H1 (cell line): ENCODE measurements at regions not wholly inside any gene's neighbourhood (a gene's known extent, or its start where the extent isn't known, plus 50 kb on each side); places are given as distances from the start of the nearest gene placed in this dataset.

Experiments used
- CTCF ChIA-PET: fragments of 300-600 bp; sonication (Branson Sonifier 250); formaldehyde crosslinking; loops from one replicate; lab custom pipeline; 2021; ENCODE audit not compliant: partially characterized antibody; lab: Charles Lee
- POLR2A ChIA-PET: fragments of 300-600 bp; sonication (Branson Sonifier 250); formaldehyde crosslinking; loops from one replicate; lab custom pipeline; 2021; ENCODE audit warnings: inconsistent platforms; ENCODE audit not compliant: partially characterized antibody; lab: Charles Lee
- DNase-seq, 2 experiments: peaks; one replicate each; pipeline versions ENCODE4 v3.0.0 to v3.0.0-alpha.2; 2010 to 2022; ENCODE audit warnings: low spot score in 2 of 2, low read depth in 1 of 2, mixed read lengths in 1 of 2
- FAIRE-seq: peaks from 2 replicates; lab custom pipeline; 2011; peaks lifted over from hg19 to GRCh38; lab: Jason Lieb, UNC
- H2AFZ ChIP-seq: 2 replicates; pipeline ENCODE4 v1.8.1; 2012; ENCODE audit warnings: low read length, inconsistent platforms
- H2AK5ac ChIP-seq: 2 replicates; pipeline ENCODE4 v1.6.1; 2013; ENCODE audit warnings: low read depth, low read length
- H2BK120ac ChIP-seq: replicated peaks from 2 replicates; pipeline ENCODE3; 2013; ENCODE audit warnings: low read depth, low read length, inconsistent platforms
- H2BK12ac ChIP-seq: 2 replicates; pipeline ENCODE4 v1.6.1; 2013; ENCODE audit warnings: low read depth, low read length
- H2BK15ac ChIP-seq: 2 replicates; pipeline ENCODE4 v1.6.1; 2013; ENCODE audit warnings: low read length
- H2BK20ac ChIP-seq: 2 replicates; pipeline ENCODE4 v1.6.1; 2013; ENCODE audit warnings: low read length
- H2BK5ac ChIP-seq: 2 replicates; pipeline ENCODE4 v1.6.1; 2013; ENCODE audit warnings: low read depth, low read length
- H3K14ac ChIP-seq: 2 replicates; pipeline ENCODE4 v1.6.1; 2013; ENCODE audit warnings: inconsistent platforms; ENCODE audit not compliant: insufficient read length
- H3K18ac ChIP-seq: 2 replicates; pipeline ENCODE4 v1.6.1; 2013; ENCODE audit warnings: low read length; ENCODE audit errors: extremely low read depth
- H3K23ac ChIP-seq: 2 replicates; pipeline ENCODE4 v1.6.1; 2013; ENCODE audit warnings: inconsistent platforms; ENCODE audit not compliant: insufficient read length
- H3K23me2 ChIP-seq: 2 replicates; pipeline ENCODE4 v1.6.1; 2013; ENCODE audit warnings: low read depth, low read length
- H3K27ac ChIP-seq: 2 replicates; pipeline ENCODE4 v1.6.1; 2011; ENCODE audit warnings: low read depth, low read length, inconsistent platforms
- H3K27me3 ChIP-seq, 4 experiments: replicated peaks in 1 of 4; 1 replicate in 1 of 4; 2 replicates in 3 of 4; pipeline versions ENCODE4 v1.6.1 to v1.8.1; 2011 to 2013; ENCODE audit warnings: low read length in 3 of 4, mild to moderate bottlenecking in 3 of 4, inconsistent platforms in 2 of 4, mixed read lengths in 2 of 4, moderate library complexity in 1 of 4; ENCODE audit not compliant: control insufficient read depth in 3 of 4, insufficient read depth in 3 of 4; ENCODE audit errors: extremely low read depth in 1 of 4
- H3K36me3 ChIP-seq, 4 experiments: 2 replicates each; pipeline versions ENCODE4 v1.6.1 to v1.8.1; 2011 to 2013; ENCODE audit warnings: mild to moderate bottlenecking in 4 of 4, low read length in 3 of 4, moderate library complexity in 2 of 4, control low read depth in 1 of 4, inconsistent platforms in 1 of 4; ENCODE audit not compliant: insufficient read depth in 4 of 4, control insufficient read depth in 2 of 4
- H3K4ac ChIP-seq: replicated peaks from 2 replicates; pipeline ENCODE3; 2013; ENCODE audit warnings: low read length, low read depth, mixed read lengths, inconsistent platforms; ENCODE audit not compliant: insufficient read length
- H3K4me1 ChIP-seq, 4 experiments: replicated peaks in 1 of 4; 1 replicate in 1 of 4; 2 replicates in 3 of 4; pipeline versions ENCODE4 v1.6.1 to v1.8.1; 2011 to 2013; ENCODE audit warnings: low read length in 3 of 4, inconsistent platforms in 2 of 4, mixed read lengths in 1 of 4; ENCODE audit not compliant: insufficient read depth in 4 of 4, control insufficient read depth in 3 of 4
- H3K4me2 ChIP-seq, 2 experiments: 2 replicates each; pipeline versions ENCODE4 v1.6.1 to v1.8.1; 2011 to 2013; ENCODE audit warnings: low read depth in 2 of 2, low read length in 2 of 2, control low read depth in 1 of 2, inconsistent platforms in 1 of 2, mild to moderate bottlenecking in 1 of 2; ENCODE audit not compliant: insufficient read depth in 1 of 2
- H3K4me3 ChIP-seq, 4 experiments: fragments of 200-600, 300-600 bp in 1 of 4; sonication (generic), shearing (Covaris generic), sonication (Bioruptor Twin) in 1 of 4; 2 replicates each; pipeline versions ENCODE4 v1.5.1 to v1.8.1; 2011 to 2016; ENCODE audit warnings: low read length in 4 of 4, low read depth in 3 of 4, control low read depth in 2 of 4, inconsistent platforms in 2 of 4, mild to moderate bottlenecking in 2 of 4, mixed read lengths in 1 of 4, moderate library complexity in 1 of 4; ENCODE audit not compliant: insufficient read depth in 2 of 4; ENCODE audit errors: extremely low read depth in 1 of 4
- H3K56ac ChIP-seq: replicated peaks from 2 replicates; pipeline ENCODE3; 2013; ENCODE audit warnings: low read depth, mild to moderate bottlenecking, mixed read lengths, low read length, inconsistent platforms; ENCODE audit not compliant: insufficient read length
- H3K79me1 ChIP-seq: 2 replicates; pipeline ENCODE4 v1.6.1; 2013; ENCODE audit warnings: low read depth, low read length, control low read depth
- H3K79me2 ChIP-seq, 2 experiments: 2 replicates each; pipeline versions ENCODE4 v1.6.1 to v1.8.1; 2012 to 2013; ENCODE audit warnings: low read length in 2 of 2, mild to moderate bottlenecking in 2 of 2, inconsistent platforms in 1 of 2; ENCODE audit not compliant: insufficient read depth in 2 of 2, control insufficient read depth in 1 of 2
- H3K9ac ChIP-seq, 4 experiments: replicated peaks in 1 of 4; 1 replicate in 1 of 4; 2 replicates in 3 of 4; pipeline versions ENCODE4 v1.6.1 to v1.8.1; 2011 to 2013; ENCODE audit warnings: low read depth in 3 of 4, low read length in 3 of 4, control low read depth in 2 of 4, mild to moderate bottlenecking in 2 of 4, moderate library complexity in 2 of 4, inconsistent platforms in 1 of 4; ENCODE audit errors: extremely low read depth in 1 of 4
- H3K9me3 ChIP-seq, 2 experiments: 2 replicates each; pipeline versions ENCODE4 v1.6.1 to v1.8.1; 2012 to 2013; ENCODE audit warnings: mild to moderate bottlenecking in 2 of 2, moderate library complexity in 2 of 2, control low read depth in 1 of 2, inconsistent platforms in 1 of 2, low read depth in 1 of 2, low read length in 1 of 2, mixed read lengths in 1 of 2; ENCODE audit not compliant: insufficient read depth in 2 of 2
- H4K20me1 ChIP-seq, 2 experiments: replicated peaks in 1 of 2; 2 replicates each; pipeline versions ENCODE3 to v1.8.1; 2011 to 2013; ENCODE audit warnings: inconsistent platforms in 2 of 2, low read length in 2 of 2, mild to moderate bottlenecking in 1 of 2; ENCODE audit not compliant: insufficient read depth in 2 of 2, control insufficient read depth in 1 of 2
- H4K5ac ChIP-seq: 2 replicates; pipeline ENCODE4 v1.6.1; 2013; ENCODE audit warnings: low read length, low read depth, mixed read lengths, inconsistent platforms; ENCODE audit not compliant: insufficient read length
- H4K8ac ChIP-seq: 2 replicates; pipeline ENCODE4 v1.8.0; 2013; ENCODE audit warnings: mild to moderate bottlenecking, moderate library complexity, low read length, inconsistent platforms; ENCODE audit not compliant: insufficient read depth; ENCODE audit errors: extremely low read depth
- H4K91ac ChIP-seq: replicated peaks from 2 replicates; pipeline ENCODE3; 2013; ENCODE audit warnings: low read length, mixed read lengths, inconsistent platforms; ENCODE audit not compliant: insufficient read length
- ASH2L ChIP-seq: fragments of 200-600, 300-600 bp; sonication (generic); IDR thresholded peaks from one replicate; pipeline ENCODE4 v1.7.1; 2017; ENCODE audit warnings: low read length
- ATF2 ChIP-seq: IDR thresholded peaks from 2 replicates; pipeline ENCODE4 v1.6.1; 2012; ENCODE audit warnings: low read length, inconsistent platforms
- CBX8 ChIP-seq: fragments of 300-800, 300-1000 bp; sonication (generic); IDR thresholded peaks from 2 replicates; pipeline ENCODE4 v1.7.1; 2016; ENCODE audit warnings: low read depth, low read length, borderline replicate concordance
- CREB1 ChIP-seq: IDR thresholded peaks from 2 replicates; pipeline ENCODE4 v1.6.1; 2012; ENCODE audit warnings: inconsistent platforms
- CTBP2 ChIP-seq: IDR thresholded peaks from 2 replicates; pipeline ENCODE4 v1.7.0; 2011; ENCODE audit warnings: borderline replicate concordance, mild to moderate bottlenecking, moderate library complexity, mixed read lengths, low read length; ENCODE audit not compliant: insufficient read depth, insufficient read length
- EP300 ChIP-seq, 2 experiments: IDR thresholded peaks; 1 replicate in 1 of 2; 2 replicates in 1 of 2; pipeline ENCODE4 v1.6.1; 2011 to 2012; ENCODE audit warnings: low read depth in 2 of 2, low read length in 2 of 2, mild to moderate bottlenecking in 2 of 2, borderline replicate concordance in 1 of 2, inconsistent platforms in 1 of 2, moderate library complexity in 1 of 2
- NANOG ChIP-seq: IDR thresholded peaks from 2 replicates; pipeline ENCODE4 v1.6.1; 2011; ENCODE audit warnings: low read length, low read depth, mild to moderate bottlenecking, inconsistent platforms; ENCODE audit not compliant: insufficient read depth, poor library complexity, severe bottlenecking
- POLR2AphosphoS5 ChIP-seq: IDR thresholded peaks from 2 replicates; pipeline ENCODE4 v1.6.1; 2011; ENCODE audit warnings: low read depth, low read length
- POU5F1 ChIP-seq: IDR thresholded peaks from 2 replicates; pipeline ENCODE4 v1.6.1; 2011; ENCODE audit warnings: low read depth, mild to moderate bottlenecking, low read length, moderate library complexity
- TAF1 ChIP-seq: IDR thresholded peaks from 2 replicates; pipeline ENCODE4 v1.6.1; 2011; ENCODE audit warnings: mild to moderate bottlenecking, low read depth, low read length
- WGBS, 2 experiments: shearing (Covaris generic) in 1 of 2; methylation state at CpG; one replicate each; pipeline versions ENCODE4 v1.1.6 to v1.1.7; 2013 to 2015; ENCODE audit warnings: low lambda C conversion rate in 2 of 2, mixed read lengths in 2 of 2, inconsistent platforms in 1 of 2, low coverage in 1 of 2, missing lambda C conversion rate in 1 of 2; ENCODE audit not compliant: insufficient replicate concordance in 2 of 2, insufficient coverage in 1 of 2, insufficient read length in 1 of 2; ENCODE audit errors: extremely low coverage in 1 of 2, missing lambda C conversion rate in 1 of 2; 5-methylcytosine and 5-hydroxymethylcytosine counted together

GRCh38 chr12:34398366-34398705, 376.0 kb downstream of the ALG10 start:
- Histone ChIP-seq H3K4me2 (no peak overlapping the region), H3K27ac (no peak overlapping the region), H3K79me1 (no peaks in the 10 kb centered on the region), H2AFZ (no peak overlapping the region), H3K27me3 (no peaks in the 10 kb centered on the region), H3K9ac (no peak overlapping the region), H4K91ac (no peak overlapping the region), H4K5ac (no peak overlapping the region), H2BK120ac (no peak overlapping the region), H3K4me3 (no peak overlapping the region), H3K36me3 (no peaks in the 10 kb centered on the region), H2BK15ac (no peak overlapping the region), H3K9me3 (peaks cover 92 to 100% of the 10 kb centered on the region in 2 experiments), H2BK12ac (no peak overlapping the region), H3K4me1 (no peaks in the 10 kb centered on the region), H3K23ac (no peak overlapping the region), H2AK5ac (no peak overlapping the region), H4K8ac (no peak overlapping the region), H3K18ac (no peak overlapping the region), H2BK5ac (no peak overlapping the region), H3K56ac (no peak overlapping the region), H4K20me1 (no peaks in the 10 kb centered on the region), H3K23me2 (no peaks in the 10 kb centered on the region), H3K4ac (no peak overlapping the region), H2BK20ac (no peak overlapping the region), H3K14ac (no peak overlapping the region), H3K79me2 (no peaks in the 10 kb centered on the region)
- WGBS, 2 experiments: 55% methylated on average over 6 of the region's 16 CpGs; no CpG with 5 or more reads in 1 of the 2 experiments
- no peak for TF ChIP-seq EP300 (IDR thresholded peaks at IDR 0.05; ENCODE audit: borderline replicate concordance in 1 of 2, low read depth in 2 of 2, low read length in 2 of 2)
- no peak for TF ChIP-seq CTBP2
- TF ChIP-seq CBX8: no peak
- no peak for TF ChIP-seq POLR2AphosphoS5
- no peak for TF ChIP-seq CREB1
- TF ChIP-seq TAF1: no peak
- no peak for TF ChIP-seq POU5F1
- no peak for TF ChIP-seq NANOG
- TF ChIP-seq ATF2: no peak
- TF ChIP-seq ASH2L: no peak
- FAIRE-seq (no peak), DNase-seq (peak in 1 of 2 experiments; percentile 1)
- CTCF ChIA-PET: no interaction called here
- POLR2A ChIA-PET: no interaction called here
